ENCODE measurements at regions not wholly inside any gene's neighbourhood (a gene's known extent, or its start where the extent isn't known, plus 50 kb on each side); places are given as distances from the start of the nearest gene placed in this dataset.

DNA sequence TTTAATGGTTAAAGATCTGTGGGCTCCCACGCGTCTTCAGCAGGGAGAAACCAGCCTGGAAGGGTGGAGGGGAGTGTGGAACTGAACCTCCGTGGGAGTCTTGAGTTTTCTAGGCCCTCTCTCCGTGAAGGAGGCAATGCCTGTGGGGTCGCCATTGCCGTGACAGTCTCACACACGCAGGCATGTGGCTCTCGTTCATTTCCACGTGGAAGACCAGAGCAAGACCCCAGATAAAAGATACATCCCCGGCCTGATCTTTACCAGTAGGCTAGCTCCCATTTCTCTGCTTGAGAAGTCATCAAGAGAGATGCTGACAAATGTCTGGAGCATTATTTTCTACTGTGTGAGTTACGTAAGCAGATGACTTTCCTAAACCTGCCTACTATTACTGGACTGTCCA, 491.7 kb upstream of the LMO3 start:
- no peaks in the 10 kb centered on the region for H3K79me2 ChIP-seq (replicated peaks; ENCODE audit: insufficient read depth, low read length)
- H4K20me1 ChIP-seq (ENCODE audit: insufficient read depth): no peaks in the 10 kb centered on the region
- H3K9ac ChIP-seq (ENCODE audit: low read length): no peak overlapping the region
- H3K9me2 ChIP-seq (ENCODE audit: insufficient read depth, low read length): no peaks in the 10 kb centered on the region
- H3K27ac ChIP-seq (ENCODE audit: low read length): no peak overlapping the region
- no peak overlapping the region for H3K4me2 ChIP-seq (ENCODE audit: low read length)
- H3K27me3 ChIP-seq (ENCODE audit: insufficient read depth, low read depth, low read length): no peaks in the 10 kb centered on the region
- H2AFZ ChIP-seq (ENCODE audit: low read depth, low read length): no peak overlapping the region
- H3K9me3 ChIP-seq (ENCODE audit: low read length): no peaks in the 10 kb centered on the region
- no peak overlapping the region for H3K4me3 ChIP-seq (ENCODE audit: low read length)
- H3K36me3 ChIP-seq (ENCODE audit: insufficient read depth, low read length): no peaks in the 10 kb centered on the region
- H3F3A ChIP-seq (ENCODE audit: insufficient read depth, low read length, poor library complexity, severe bottlenecking): no peaks in the 10 kb centered on the region
- no peak for TF ChIP-seq EZH2 (IDR thresholded peaks at IDR 0.05; ENCODE audit: borderline replicate concordance, insufficient read depth, low read length, poor library complexity, severe bottlenecking)
- TF ChIP-seq MXI1 (conservative IDR thresholded peaks at IDR 0.05; ENCODE audit: poor library complexity, severe bottlenecking): no peak
- no peak for TF ChIP-seq RAD21 (conservative IDR thresholded peaks at IDR 0.05)
- TF ChIP-seq SMC3 (conservative IDR thresholded peaks at IDR 0.05; ENCODE audit: poor library complexity): no peak
- TF ChIP-seq TAF1 (IDR thresholded peaks at IDR 0.05; ENCODE audit: low read depth): no peak
- no peak for TF ChIP-seq POLR2AphosphoS5 (IDR thresholded peaks at IDR 0.05)
- TF ChIP-seq, protein P1, sequence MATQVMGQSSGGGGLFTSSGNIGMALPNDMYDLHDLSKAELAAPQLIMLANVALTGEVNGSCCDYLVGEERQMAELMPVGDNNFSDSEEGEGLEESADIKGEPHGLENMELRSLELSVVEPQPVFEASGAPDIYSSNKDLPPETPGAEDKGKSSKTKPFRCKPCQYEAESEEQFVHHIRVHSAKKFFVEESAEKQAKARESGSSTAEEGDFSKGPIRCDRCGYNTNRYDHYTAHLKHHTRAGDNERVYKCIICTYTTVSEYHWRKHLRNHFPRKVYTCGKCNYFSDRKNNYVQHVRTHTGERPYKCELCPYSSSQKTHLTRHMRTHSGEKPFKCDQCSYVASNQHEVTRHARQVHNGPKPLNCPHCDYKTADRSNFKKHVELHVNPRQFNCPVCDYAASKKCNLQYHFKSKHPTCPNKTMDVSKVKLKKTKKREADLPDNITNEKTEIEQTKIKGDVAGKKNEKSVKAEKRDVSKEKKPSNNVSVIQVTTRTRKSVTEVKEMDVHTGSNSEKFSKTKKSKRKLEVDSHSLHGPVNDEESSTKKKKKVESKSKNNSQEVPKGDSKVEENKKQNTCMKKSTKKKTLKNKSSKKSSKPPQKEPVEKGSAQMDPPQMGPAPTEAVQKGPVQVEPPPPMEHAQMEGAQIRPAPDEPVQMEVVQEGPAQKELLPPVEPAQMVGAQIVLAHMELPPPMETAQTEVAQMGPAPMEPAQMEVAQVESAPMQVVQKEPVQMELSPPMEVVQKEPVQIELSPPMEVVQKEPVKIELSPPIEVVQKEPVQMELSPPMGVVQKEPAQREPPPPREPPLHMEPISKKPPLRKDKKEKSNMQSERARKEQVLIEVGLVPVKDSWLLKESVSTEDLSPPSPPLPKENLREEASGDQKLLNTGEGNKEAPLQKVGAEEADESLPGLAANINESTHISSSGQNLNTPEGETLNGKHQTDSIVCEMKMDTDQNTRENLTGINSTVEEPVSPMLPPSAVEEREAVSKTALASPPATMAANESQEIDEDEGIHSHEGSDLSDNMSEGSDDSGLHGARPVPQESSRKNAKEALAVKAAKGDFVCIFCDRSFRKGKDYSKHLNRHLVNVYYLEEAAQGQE (IDR thresholded peaks at IDR 0.05; ENCODE audit: borderline replicate concordance): no peak
- TF ChIP-seq, protein P2, sequence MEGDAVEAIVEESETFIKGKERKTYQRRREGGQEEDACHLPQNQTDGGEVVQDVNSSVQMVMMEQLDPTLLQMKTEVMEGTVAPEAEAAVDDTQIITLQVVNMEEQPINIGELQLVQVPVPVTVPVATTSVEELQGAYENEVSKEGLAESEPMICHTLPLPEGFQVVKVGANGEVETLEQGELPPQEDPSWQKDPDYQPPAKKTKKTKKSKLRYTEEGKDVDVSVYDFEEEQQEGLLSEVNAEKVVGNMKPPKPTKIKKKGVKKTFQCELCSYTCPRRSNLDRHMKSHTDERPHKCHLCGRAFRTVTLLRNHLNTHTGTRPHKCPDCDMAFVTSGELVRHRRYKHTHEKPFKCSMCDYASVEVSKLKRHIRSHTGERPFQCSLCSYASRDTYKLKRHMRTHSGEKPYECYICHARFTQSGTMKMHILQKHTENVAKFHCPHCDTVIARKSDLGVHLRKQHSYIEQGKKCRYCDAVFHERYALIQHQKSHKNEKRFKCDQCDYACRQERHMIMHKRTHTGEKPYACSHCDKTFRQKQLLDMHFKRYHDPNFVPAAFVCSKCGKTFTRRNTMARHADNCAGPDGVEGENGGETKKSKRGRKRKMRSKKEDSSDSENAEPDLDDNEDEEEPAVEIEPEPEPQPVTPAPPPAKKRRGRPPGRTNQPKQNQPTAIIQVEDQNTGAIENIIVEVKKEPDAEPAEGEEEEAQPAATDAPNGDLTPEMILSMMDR (IDR thresholded peaks at IDR 0.05; ENCODE audit: poor library complexity, severe bottlenecking): no peak
- no peak for TF ChIP-seq EP300 (conservative IDR thresholded peaks at IDR 0.05; ENCODE audit: poor library complexity, severe bottlenecking)

DNA sequence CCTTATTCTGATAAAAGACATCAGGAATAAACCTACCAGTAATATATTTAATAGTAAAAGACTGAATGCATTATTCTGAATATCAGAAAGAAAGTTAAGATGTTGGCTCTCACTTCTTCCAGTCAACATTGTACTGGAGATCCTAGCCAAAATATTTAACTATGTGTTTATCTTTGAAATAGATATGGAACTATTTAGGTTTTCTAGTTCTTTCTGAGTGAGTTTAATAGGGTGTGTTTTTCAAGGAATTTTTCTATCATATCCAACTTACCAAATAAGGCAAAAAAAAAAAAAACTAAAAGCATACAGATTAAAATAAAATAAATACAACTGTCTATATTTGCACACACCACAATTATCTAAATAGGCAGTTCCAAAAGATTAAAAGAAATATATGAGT, 478.9 kb upstream of the LMO3 start:
- no peak overlapping the region for H3K9ac ChIP-seq (ENCODE audit: low read length)
- no peaks in the 10 kb centered on the region for H3K9me2 ChIP-seq (ENCODE audit: insufficient read depth, low read length)
- no peak overlapping the region for H3K4me3 ChIP-seq (ENCODE audit: low read length)
- TF ChIP-seq MXI1 (conservative IDR thresholded peaks at IDR 0.05; ENCODE audit: poor library complexity, severe bottlenecking): no peak
- TF ChIP-seq POLR2AphosphoS5 (IDR thresholded peaks at IDR 0.05): no peak
- no peak for TF ChIP-seq EZH2 (IDR thresholded peaks at IDR 0.05; ENCODE audit: borderline replicate concordance, insufficient read depth, low read length, poor library complexity, severe bottlenecking)
- no peak for TF ChIP-seq SMC3 (conservative IDR thresholded peaks at IDR 0.05; ENCODE audit: poor library complexity)
- no peak for TF ChIP-seq EP300 (conservative IDR thresholded peaks at IDR 0.05; ENCODE audit: poor library complexity, severe bottlenecking)
- TF ChIP-seq RAD21 (conservative IDR thresholded peaks at IDR 0.05): no peak
- TF ChIP-seq, protein P1 (IDR thresholded peaks at IDR 0.05; ENCODE audit: borderline replicate concordance): no peak
- no peak for TF ChIP-seq TAF1 (IDR thresholded peaks at IDR 0.05; ENCODE audit: low read depth)
- H3K27ac ChIP-seq (ENCODE audit: low read length): no peak overlapping the region
- no peaks in the 10 kb centered on the region for H4K20me1 ChIP-seq (ENCODE audit: insufficient read depth)
- H3K4me2 ChIP-seq (ENCODE audit: low read length): no peak overlapping the region
- H2AFZ ChIP-seq (ENCODE audit: low read depth, low read length): no peak overlapping the region
- no peaks in the 10 kb centered on the region for H3K36me3 ChIP-seq (ENCODE audit: insufficient read depth, low read length)
- no peaks in the 10 kb centered on the region for H3K79me2 ChIP-seq (replicated peaks; ENCODE audit: insufficient read depth, low read length)
- H3K27me3 ChIP-seq (ENCODE audit: insufficient read depth, low read depth, low read length): no peaks in the 10 kb centered on the region
- H3K9me3 ChIP-seq (ENCODE audit: low read length): no peaks in the 10 kb centered on the region
- H3F3A ChIP-seq (ENCODE audit: insufficient read depth, low read length, poor library complexity, severe bottlenecking): no peaks in the 10 kb centered on the region

Data from neural cell (in vitro differentiated cells).